ENCODE measurements at regions not wholly inside any gene's neighbourhood (a gene's known extent, or its start where the extent isn't known, plus 50 kb on each side); places are given as distances from the start of the nearest gene placed in this dataset.
A peak's percentile ranks its signal among the peaks of the same experiment; 100 is the strongest.

GRCh38 chr2:52445686-52446085 lies 1321.9 kb upstream of the CHAC2 start:
- Histone ChIP-seq H2AFZ (no peak overlapping the region), H4K20me1 (ENCODE audit: insufficient read depth, poor library complexity, severe bottlenecking) (no peaks in the 10 kb centered on the region), H3K4me3 (no peak overlapping the region), H3K27me3 (no peaks in the 10 kb centered on the region), H3K79me2 (no peaks in the 10 kb centered on the region), H3K4me1 (ENCODE audit: insufficient read depth) (no peaks in the 10 kb centered on the region), H3K9me2 (replicated peaks; ENCODE audit: insufficient read depth) (no peaks in the 10 kb centered on the region), H3K9me3 (ENCODE audit: low read depth) (no peaks in the 10 kb centered on the region), H3K36me3 (replicated peaks; ENCODE audit: insufficient read depth, low read depth) (no peaks in the 10 kb centered on the region), H3K4me2 (no peak overlapping the region), H3K27ac (no peak overlapping the region)
- DNase-seq (ENCODE audit: low spot score): no peak
- no peak for TF ChIP-seq CTCF (IDR thresholded peaks at IDR 0.05; ENCODE audit: poor library complexity)
- TF ChIP-seq EZH2phosphoT487 (IDR thresholded peaks at IDR 0.05; ENCODE audit: low read depth, severe bottlenecking, unreplicated experiment): no peak
- no peak for TF ChIP-seq EZH2 (IDR thresholded peaks at IDR 0.05; ENCODE audit: borderline replicate concordance)

- Histone ChIP-seq H3K36me3 (replicated peaks; ENCODE audit: insufficient read depth, low read depth) (no peaks in the 10 kb centered on the region), H4K20me1 (ENCODE audit: insufficient read depth, poor library complexity, severe bottlenecking) (no peaks in the 10 kb centered on the region), H2AFZ (no peak overlapping the region), H3K4me3 (no peak overlapping the region), H3K27me3 (no peaks in the 10 kb centered on the region), H3K4me1 (ENCODE audit: insufficient read depth) (no peaks in the 10 kb centered on the region), H3K27ac (no peak overlapping the region), H3K79me2 (no peaks in the 10 kb centered on the region), H3K9me2 (replicated peaks; ENCODE audit: insufficient read depth) (no peaks in the 10 kb centered on the region), H3K4me2 (no peak overlapping the region), H3K9me3 (ENCODE audit: low read depth) (no peaks in the 10 kb centered on the region)
- TF ChIP-seq CTCF (IDR thresholded peaks at IDR 0.05; ENCODE audit: poor library complexity) (no peak), EZH2phosphoT487 (IDR thresholded peaks at IDR 0.05; ENCODE audit: low read depth, severe bottlenecking, unreplicated experiment) (no peak), EZH2 (IDR thresholded peaks at IDR 0.05; ENCODE audit: borderline replicate concordance) (no peak)
- DNase-seq (ENCODE audit: low spot score): no peak
- WGBS (ENCODE audit: low lambda C conversion rate, missing lambda C conversion rate): 94% methylated on average over 12 of the region's 12 CpGs
These were observed 1336.2 kb upstream of the CHAC2 start for GRCh38 chr2:52431352-52431760.

GRCh38 chr2:52429740-52430139 lies 1337.9 kb upstream of the CHAC2 start:
- H3K9me2 ChIP-seq (replicated peaks; ENCODE audit: insufficient read depth): no peaks in the 10 kb centered on the region
- no peaks in the 10 kb centered on the region for H4K20me1 ChIP-seq (ENCODE audit: insufficient read depth, poor library complexity, severe bottlenecking)
- H3K4me3 ChIP-seq: no peak overlapping the region
- H3K27ac ChIP-seq: peak overlapping the region; percentile 2
- H3K4me1 ChIP-seq (ENCODE audit: insufficient read depth): no peaks in the 10 kb centered on the region
- no peak for DNase-seq (ENCODE audit: low spot score)
- no peak for TF ChIP-seq EZH2phosphoT487 (IDR thresholded peaks at IDR 0.05; ENCODE audit: low read depth, severe bottlenecking, unreplicated experiment)
- TF ChIP-seq EZH2 (IDR thresholded peaks at IDR 0.05; ENCODE audit: borderline replicate concordance): no peak
- no peak for TF ChIP-seq CTCF (IDR thresholded peaks at IDR 0.05; ENCODE audit: poor library complexity)
- no peak overlapping the region for H3K4me2 ChIP-seq
- no peaks in the 10 kb centered on the region for H3K36me3 ChIP-seq (replicated peaks; ENCODE audit: insufficient read depth, low read depth)
- 76% methylated on average over 3 of the region's 3 CpGs for WGBS (ENCODE audit: low lambda C conversion rate, missing lambda C conversion rate)
- H3K9me3 ChIP-seq (ENCODE audit: low read depth): no peaks in the 10 kb centered on the region
- no peaks in the 10 kb centered on the region for H3K79me2 ChIP-seq
- no peaks in the 10 kb centered on the region for H3K27me3 ChIP-seq
- no peak overlapping the region for H2AFZ ChIP-seq

GRCh38 chr2:52429171-52429570 lies 1338.4 kb upstream of the CHAC2 start:
- TF ChIP-seq EZH2 (IDR thresholded peaks at IDR 0.05; ENCODE audit: borderline replicate concordance): no peak
- TF ChIP-seq CTCF (IDR thresholded peaks at IDR 0.05; ENCODE audit: poor library complexity): no peak
- TF ChIP-seq EZH2phosphoT487 (IDR thresholded peaks at IDR 0.05; ENCODE audit: low read depth, severe bottlenecking, unreplicated experiment): no peak
- DNase-seq (ENCODE audit: low spot score): no peak
- Histone ChIP-seq H3K4me3 (no peak overlapping the region), H3K79me2 (no peaks in the 10 kb centered on the region), H4K20me1 (ENCODE audit: insufficient read depth, poor library complexity, severe bottlenecking) (no peaks in the 10 kb centered on the region), H2AFZ (no peak overlapping the region), H3K9me3 (ENCODE audit: low read depth) (no peaks in the 10 kb centered on the region), H3K36me3 (replicated peaks; ENCODE audit: insufficient read depth, low read depth) (no peaks in the 10 kb centered on the region), H3K4me1 (ENCODE audit: insufficient read depth) (no peaks in the 10 kb centered on the region), H3K4me2 (no peak overlapping the region), H3K27me3 (no peaks in the 10 kb centered on the region), H3K27ac (peak overlapping the region; percentile 2), H3K9me2 (replicated peaks; ENCODE audit: insufficient read depth) (no peaks in the 10 kb centered on the region)
- 59% methylated on average over 2 of the region's 2 CpGs for WGBS (ENCODE audit: low lambda C conversion rate, missing lambda C conversion rate)
